Gastroesophageal sphincter (tissue), 3 donors: ENCODE measurements at regions not wholly inside any gene's neighbourhood (a gene's known extent, or its start where the extent isn't known, plus 50 kb on each side); places are given as distances from the start of the nearest gene placed in this dataset.

Experiments used
- CTCF ChIP-seq, 4 experiments: fragments of 200-600 bp in 2 of 4; fragments of 450-650 bp in 2 of 4; sonication (generic) in 1 of 4; IDR thresholded peaks; one replicate each; pipeline ENCODE4 v1.5.1; 2017 to 2019; ENCODE audit warnings: antibody characterized with exemption in 4 of 4, mild to moderate bottlenecking in 2 of 4, moderate library complexity in 2 of 4
- POLR2A ChIP-seq, 2 donors: fragments of 450-650 bp; IDR thresholded peaks; one replicate each; pipeline ENCODE4 v1.6.1; 2017; ENCODE audit warnings: antibody characterized with exemption in 2 of 2, mild to moderate bottlenecking in 2 of 2, moderate library complexity in 1 of 2
- POLR2AphosphoS5 ChIP-seq: sonication (generic); formaldehyde crosslinking; IDR thresholded peaks from one replicate; pipeline ENCODE4 v1.6.1; 2017; ENCODE audit warnings: antibody characterized with exemption

- TF ChIP-seq POLR2AphosphoS5 (no peak), CTCF (IDR thresholded peaks at IDR 0.05) (no peak), POLR2A (IDR thresholded peaks at IDR 0.05) (no peak)
These were observed 98.1 kb upstream of the TLE4 start for GRCh38 chr9:79473704-79474103.
